ENCODE measurements at regions not wholly inside any gene's neighbourhood (a gene's known extent, or its start where the extent isn't known, plus 50 kb on each side); places are given as distances from the start of the nearest gene placed in this dataset.

DNA sequence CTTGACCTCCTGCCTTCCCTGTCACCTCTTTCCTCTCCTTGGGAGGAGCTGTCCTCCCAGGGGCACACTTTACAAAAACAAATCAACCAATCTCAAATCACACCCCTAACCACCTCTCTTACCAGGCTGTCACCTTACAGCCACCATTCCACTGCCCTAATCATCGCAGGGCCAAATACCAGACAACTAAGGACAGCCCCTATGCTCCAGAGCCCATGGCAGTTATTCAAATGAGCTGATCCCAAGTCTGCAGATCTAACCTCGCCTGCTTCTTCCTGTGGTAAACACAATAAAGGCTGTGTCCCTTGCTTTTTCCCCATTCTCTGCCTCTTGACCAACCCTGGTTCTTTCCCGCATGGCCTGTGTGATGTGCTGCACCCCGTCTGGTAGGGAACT is 154.2 kb upstream of the CNTNAP5 start:
- TF ChIP-seq, protein P1, sequence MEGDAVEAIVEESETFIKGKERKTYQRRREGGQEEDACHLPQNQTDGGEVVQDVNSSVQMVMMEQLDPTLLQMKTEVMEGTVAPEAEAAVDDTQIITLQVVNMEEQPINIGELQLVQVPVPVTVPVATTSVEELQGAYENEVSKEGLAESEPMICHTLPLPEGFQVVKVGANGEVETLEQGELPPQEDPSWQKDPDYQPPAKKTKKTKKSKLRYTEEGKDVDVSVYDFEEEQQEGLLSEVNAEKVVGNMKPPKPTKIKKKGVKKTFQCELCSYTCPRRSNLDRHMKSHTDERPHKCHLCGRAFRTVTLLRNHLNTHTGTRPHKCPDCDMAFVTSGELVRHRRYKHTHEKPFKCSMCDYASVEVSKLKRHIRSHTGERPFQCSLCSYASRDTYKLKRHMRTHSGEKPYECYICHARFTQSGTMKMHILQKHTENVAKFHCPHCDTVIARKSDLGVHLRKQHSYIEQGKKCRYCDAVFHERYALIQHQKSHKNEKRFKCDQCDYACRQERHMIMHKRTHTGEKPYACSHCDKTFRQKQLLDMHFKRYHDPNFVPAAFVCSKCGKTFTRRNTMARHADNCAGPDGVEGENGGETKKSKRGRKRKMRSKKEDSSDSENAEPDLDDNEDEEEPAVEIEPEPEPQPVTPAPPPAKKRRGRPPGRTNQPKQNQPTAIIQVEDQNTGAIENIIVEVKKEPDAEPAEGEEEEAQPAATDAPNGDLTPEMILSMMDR (IDR thresholded peaks at IDR 0.05): no peak
- TF ChIP-seq POLR2A (IDR thresholded peaks at IDR 0.05): no peak

All from esophagus squamous epithelium (tissue), 4 donors.